GM12891 (cell line): ENCODE measurements at regions not wholly inside any gene's neighbourhood (a gene's known extent, or its start where the extent isn't known, plus 50 kb on each side); places are given as distances from the start of the nearest gene placed in this dataset.

Experiments used
- POLR2AphosphoS5 ChIP-seq: IDR thresholded peaks from 2 replicates; pipeline ENCODE4 v1.6.1; 2011; ENCODE audit warnings: low read depth, low read length, control low read depth
- SPI1 ChIP-seq: IDR thresholded peaks from 2 replicates; pipeline ENCODE4 v1.6.1; 2011; ENCODE audit warnings: low read depth, low read length, control low read depth

GRCh38 chr5:135207866-135208265 lies 173.8 kb upstream of the PITX1 start:
- TF ChIP-seq POLR2AphosphoS5, result no peak
- no peak for TF ChIP-seq SPI1
